ENCODE measurements at regions not wholly inside any gene's neighbourhood (a gene's known extent, or its start where the extent isn't known, plus 50 kb on each side); places are given as distances from the start of the nearest gene placed in this dataset.

DNA sequence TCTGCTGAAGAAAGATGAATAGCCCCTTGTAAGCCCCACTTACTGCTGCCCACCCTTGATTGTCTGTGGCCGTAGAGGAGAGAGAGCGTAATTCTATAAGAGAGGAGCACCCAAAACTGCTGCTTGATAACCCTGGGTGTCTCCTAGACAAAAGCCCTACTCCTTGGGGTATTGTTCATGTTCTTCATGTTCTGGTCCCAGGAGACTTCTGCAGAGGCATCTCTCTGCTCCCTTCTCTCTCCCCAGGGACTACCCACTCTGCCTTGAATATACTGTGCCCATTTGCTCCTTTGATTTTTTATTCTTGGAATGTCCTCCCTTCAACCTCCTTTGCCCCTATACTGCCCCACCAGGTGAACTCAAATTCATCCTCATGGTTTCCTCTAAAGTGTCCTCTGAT lies 417.8 kb upstream of the CADM1 start:
- TF ChIP-seq, protein P1, sequence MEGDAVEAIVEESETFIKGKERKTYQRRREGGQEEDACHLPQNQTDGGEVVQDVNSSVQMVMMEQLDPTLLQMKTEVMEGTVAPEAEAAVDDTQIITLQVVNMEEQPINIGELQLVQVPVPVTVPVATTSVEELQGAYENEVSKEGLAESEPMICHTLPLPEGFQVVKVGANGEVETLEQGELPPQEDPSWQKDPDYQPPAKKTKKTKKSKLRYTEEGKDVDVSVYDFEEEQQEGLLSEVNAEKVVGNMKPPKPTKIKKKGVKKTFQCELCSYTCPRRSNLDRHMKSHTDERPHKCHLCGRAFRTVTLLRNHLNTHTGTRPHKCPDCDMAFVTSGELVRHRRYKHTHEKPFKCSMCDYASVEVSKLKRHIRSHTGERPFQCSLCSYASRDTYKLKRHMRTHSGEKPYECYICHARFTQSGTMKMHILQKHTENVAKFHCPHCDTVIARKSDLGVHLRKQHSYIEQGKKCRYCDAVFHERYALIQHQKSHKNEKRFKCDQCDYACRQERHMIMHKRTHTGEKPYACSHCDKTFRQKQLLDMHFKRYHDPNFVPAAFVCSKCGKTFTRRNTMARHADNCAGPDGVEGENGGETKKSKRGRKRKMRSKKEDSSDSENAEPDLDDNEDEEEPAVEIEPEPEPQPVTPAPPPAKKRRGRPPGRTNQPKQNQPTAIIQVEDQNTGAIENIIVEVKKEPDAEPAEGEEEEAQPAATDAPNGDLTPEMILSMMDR (IDR thresholded peaks at IDR 0.05): no peak
- no peak for TF ChIP-seq POLR2A (IDR thresholded peaks at IDR 0.05)
